HFFc6 (cell line): ENCODE measurements at regions not wholly inside any gene's neighbourhood (a gene's known extent, or its start where the extent isn't known, plus 50 kb on each side); places are given as distances from the start of the nearest gene placed in this dataset.

Experiments used
- DNase-seq: peaks from one replicate; pipeline ENCODE4 v3.0.0-alpha.2; 2018
- H3K27ac Mint-ChIP-seq: 2 replicates; pipeline ENCODE4 v1.8.0; 2020; ENCODE audit warnings: mild to moderate bottlenecking, mixed read lengths
- H3K27me3 Mint-ChIP-seq: 2 replicates; pipeline ENCODE4 v1.8.0; 2021; ENCODE audit warnings: mild to moderate bottlenecking, moderate library complexity, mixed read lengths; ENCODE audit not compliant: insufficient read depth
- H3K36me3 Mint-ChIP-seq: 2 replicates; pipeline ENCODE4 v1.8.0; 2021; ENCODE audit warnings: low read depth, mixed read lengths
- H3K4me1 Mint-ChIP-seq: 2 replicates; pipeline ENCODE4 v1.8.0; 2020; ENCODE audit warnings: low read depth, mixed read lengths
- H3K4me3 Mint-ChIP-seq: 2 replicates; pipeline ENCODE4 v1.8.0; 2020; ENCODE audit warnings: mild to moderate bottlenecking, moderate library complexity, mixed read lengths
- H3K9me3 Mint-ChIP-seq: 2 replicates; pipeline ENCODE4 v1.8.0; 2020; ENCODE audit warnings: mild to moderate bottlenecking, mixed read lengths
- TF ChIP-seq, protein P1 (sequence below): fragments of 200-600 bp; sonication (generic); IDR thresholded peaks from 2 replicates; pipeline ENCODE4 v1.5.0; 2021; ENCODE audit warnings: antibody characterized with exemption, mild to moderate bottlenecking

DNA sequence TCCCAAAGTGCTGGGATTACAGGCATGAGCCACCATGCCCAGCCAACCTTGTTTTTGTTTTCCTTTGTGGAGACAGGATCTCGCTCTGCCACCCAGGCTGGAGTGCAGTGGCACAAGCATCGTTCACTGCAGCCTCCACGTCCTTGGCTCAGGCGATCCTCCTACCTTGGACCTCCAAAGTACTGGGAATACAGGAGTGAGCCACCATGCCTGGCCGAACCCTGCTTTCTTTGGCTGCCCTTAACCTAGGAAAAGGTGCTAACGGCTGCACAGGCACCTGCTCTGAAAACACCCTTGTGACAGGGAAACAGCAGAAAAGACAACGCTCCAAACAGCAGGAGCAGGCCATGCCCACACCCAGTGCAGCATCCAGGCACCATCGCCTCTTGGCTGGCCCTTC is 71.9 kb downstream of the OAT start:
- no peak overlapping the region for H3K27ac Mint-ChIP-seq
- no peaks in the 10 kb centered on the region for H3K36me3 Mint-ChIP-seq
- H3K4me3 Mint-ChIP-seq = no peak overlapping the region

DNA sequence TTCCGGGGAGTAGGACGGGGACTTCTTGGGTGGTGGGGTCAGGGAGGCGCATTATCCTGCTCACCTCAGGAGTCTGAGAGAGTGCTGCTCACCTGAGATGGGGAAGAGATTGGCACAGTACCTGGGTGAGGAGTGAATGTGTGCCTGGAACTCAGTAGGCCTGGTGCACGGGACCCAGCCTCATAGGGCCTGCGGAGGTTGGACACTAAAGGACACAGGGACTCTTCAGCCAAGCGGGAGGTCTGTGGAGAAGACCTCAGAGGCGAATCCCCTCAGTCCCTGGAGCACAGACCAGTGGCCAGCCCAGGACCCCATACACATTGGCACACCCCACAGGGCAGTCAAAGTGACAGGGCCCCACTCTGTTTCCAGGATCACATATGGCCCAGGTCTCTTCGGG is 73.2 kb downstream of the OAT start:
- Mint-ChIP-seq H3K27me3 (peaks cover 17% of the 10 kb centered on the region), H3K27ac (no peak overlapping the region), H3K4me3 (no peak overlapping the region), H3K36me3 (no peaks in the 10 kb centered on the region), H3K9me3 (no peaks in the 10 kb centered on the region), H3K4me1 (peaks cover 6% of the 10 kb centered on the region; the same call in 1 of the 2 replicates)
- TF ChIP-seq, protein P1, sequence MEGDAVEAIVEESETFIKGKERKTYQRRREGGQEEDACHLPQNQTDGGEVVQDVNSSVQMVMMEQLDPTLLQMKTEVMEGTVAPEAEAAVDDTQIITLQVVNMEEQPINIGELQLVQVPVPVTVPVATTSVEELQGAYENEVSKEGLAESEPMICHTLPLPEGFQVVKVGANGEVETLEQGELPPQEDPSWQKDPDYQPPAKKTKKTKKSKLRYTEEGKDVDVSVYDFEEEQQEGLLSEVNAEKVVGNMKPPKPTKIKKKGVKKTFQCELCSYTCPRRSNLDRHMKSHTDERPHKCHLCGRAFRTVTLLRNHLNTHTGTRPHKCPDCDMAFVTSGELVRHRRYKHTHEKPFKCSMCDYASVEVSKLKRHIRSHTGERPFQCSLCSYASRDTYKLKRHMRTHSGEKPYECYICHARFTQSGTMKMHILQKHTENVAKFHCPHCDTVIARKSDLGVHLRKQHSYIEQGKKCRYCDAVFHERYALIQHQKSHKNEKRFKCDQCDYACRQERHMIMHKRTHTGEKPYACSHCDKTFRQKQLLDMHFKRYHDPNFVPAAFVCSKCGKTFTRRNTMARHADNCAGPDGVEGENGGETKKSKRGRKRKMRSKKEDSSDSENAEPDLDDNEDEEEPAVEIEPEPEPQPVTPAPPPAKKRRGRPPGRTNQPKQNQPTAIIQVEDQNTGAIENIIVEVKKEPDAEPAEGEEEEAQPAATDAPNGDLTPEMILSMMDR = no peak
- no peak for DNase-seq

More for the DNA sequence above, 71.9 kb downstream of the OAT start:
- TF ChIP-seq, protein P1 = no peak
- DNase-seq = no peak
- peaks cover 20% of the 10 kb centered on the region for H3K27me3 Mint-ChIP-seq
- no peaks in the 10 kb centered on the region for H3K4me1 Mint-ChIP-seq
- H3K9me3 Mint-ChIP-seq = no peaks in the 10 kb centered on the region

DNA sequence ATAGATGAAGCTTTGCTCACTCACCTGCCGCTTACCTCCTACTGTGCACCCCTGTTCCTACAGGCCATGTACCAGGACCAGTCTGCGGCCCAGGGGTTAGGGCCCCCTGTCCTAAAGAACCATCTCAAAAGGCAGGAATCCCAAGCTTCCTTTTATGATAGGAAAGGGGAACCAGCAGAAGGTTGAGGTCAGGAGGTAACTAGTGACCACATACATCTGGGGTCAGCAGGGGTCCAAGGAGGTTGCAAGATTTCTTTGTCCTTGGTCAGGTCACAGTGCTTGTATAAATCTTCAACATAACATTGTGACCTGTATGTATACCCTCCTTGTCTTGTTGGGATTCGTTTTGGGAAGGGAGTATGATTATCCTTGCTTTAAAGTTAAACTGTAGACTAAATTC is 73.8 kb downstream of the OAT start:
- H3K9me3 Mint-ChIP-seq = no peaks in the 10 kb centered on the region
- H3K4me3 Mint-ChIP-seq = no peak overlapping the region
- no peak for DNase-seq

DNA sequence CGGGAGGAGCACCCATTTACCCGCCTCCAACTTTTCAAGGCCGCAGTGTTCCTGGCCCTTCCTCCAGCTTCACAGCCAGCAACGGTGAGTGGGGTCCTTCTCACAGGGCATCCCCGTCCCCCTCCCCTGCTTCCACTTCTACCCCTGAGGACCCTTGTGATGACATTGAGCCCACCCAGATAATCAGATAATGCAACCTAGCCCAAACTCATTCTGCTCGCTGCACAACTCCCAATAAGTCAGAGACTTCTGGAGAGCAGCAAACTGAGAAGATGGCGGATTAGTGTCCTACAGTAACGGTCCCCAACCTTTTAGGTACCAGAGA is 74.5 kb downstream of the OAT start:
- DNase-seq = no peak
- TF ChIP-seq, protein P1 = no peak
- Mint-ChIP-seq H3K4me1 (peaks cover 16% of the 10 kb centered on the region; the same call in 1 of the 2 replicates), H3K36me3 (no peaks in the 10 kb centered on the region), H3K4me3 (no peak overlapping the region), H3K9me3 (no peaks in the 10 kb centered on the region), H3K27ac (no peak overlapping the region), H3K27me3 (peaks cover 16% of the 10 kb centered on the region)

More for the DNA sequence above, 73.8 kb downstream of the OAT start:
- TF ChIP-seq, protein P1 = no peak
- Mint-ChIP-seq H3K27ac (no peak overlapping the region), H3K27me3 (peaks cover 20% of the 10 kb centered on the region), H3K4me1 (peaks cover 11% of the 10 kb centered on the region; the same call in 1 of the 2 replicates), H3K36me3 (no peaks in the 10 kb centered on the region)

DNA sequence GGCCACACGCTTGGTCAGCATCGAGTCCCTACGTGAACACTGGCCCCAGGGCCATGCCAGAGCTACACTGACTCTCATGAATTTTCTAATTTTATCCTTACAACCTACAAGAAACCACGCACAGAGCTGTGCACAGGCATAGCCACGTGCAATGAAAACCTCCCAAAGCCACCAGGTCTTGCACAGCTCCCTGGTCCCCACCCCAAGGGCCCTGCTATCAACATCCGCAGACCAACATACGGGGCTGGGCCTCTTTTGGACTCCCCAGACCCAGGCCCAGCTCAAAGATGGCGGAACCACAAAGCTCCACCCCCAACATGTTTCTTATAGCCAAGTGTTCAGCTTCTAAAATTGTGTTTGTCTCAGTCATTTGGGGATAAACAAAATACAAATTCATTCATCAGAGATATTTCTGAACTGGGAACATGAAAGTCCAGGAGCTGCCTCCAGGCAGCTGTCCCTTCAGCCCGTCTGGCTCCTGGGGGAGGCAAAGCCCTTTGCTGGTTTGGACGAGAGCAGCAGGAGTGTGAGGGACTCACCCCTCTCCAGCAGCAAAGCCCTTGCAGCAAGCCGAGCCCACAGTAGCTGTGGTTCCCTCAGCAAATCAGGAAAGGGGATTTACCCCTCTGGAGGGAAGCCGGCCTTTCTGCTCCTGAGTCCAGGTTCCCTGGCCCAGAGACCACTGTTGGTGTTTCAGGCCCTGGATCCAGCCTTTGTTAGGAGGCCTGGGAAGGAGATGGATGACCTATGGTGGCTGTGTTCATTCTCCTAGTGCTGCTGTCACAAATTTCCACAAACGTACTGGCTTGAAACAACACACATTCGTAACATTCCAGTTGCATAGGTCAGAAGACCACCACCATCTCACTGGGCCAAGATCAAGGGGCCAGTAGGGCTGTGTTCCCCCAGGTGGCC is 75.1 kb downstream of the OAT start:
- Mint-ChIP-seq H3K27me3 (peaks cover 15% of the 10 kb centered on the region), H3K9me3 (no peaks in the 10 kb centered on the region), H3K4me3 (no peak overlapping the region), H3K36me3 (no peaks in the 10 kb centered on the region), H3K27ac (no peak overlapping the region), H3K4me1 (peaks cover 16% of the 10 kb centered on the region; the same call in 1 of the 2 replicates)
- DNase-seq = no peak
- TF ChIP-seq, protein P1 = no peak
